ENCODE measurements at regions not wholly inside any gene's neighbourhood (a gene's known extent, or its start where the extent isn't known, plus 50 kb on each side); places are given as distances from the start of the nearest gene placed in this dataset.

GRCh38 chr2:81249152-81249551 is 944.6 kb upstream of the LRRTM1 start:
- no peak overlapping the region for H3K9ac ChIP-seq (ENCODE audit: insufficient read depth in 1 of 2, low read depth in 2 of 2, low read length in 2 of 2)
- CTCF ChIA-PET (ENCODE audit: low intra/inter-chr PET ratio), result no interaction called here
- ATAC-seq (no peak), FAIRE-seq (no peak), DNase-seq (ENCODE audit: extremely low read depth in 1 of 4, low spot score in 3 of 4) (no peak)
- no peaks in the 10 kb centered on the region for H3K79me2 ChIP-seq (ENCODE audit: control insufficient read depth, insufficient read depth, low read length)
- no peak overlapping the region for H3K4me2 ChIP-seq (ENCODE audit: insufficient read depth, low read length)
- POLR2A ChIA-PET, result no interaction called here
- TF ChIP-seq RNF219 (CRISPR knock-in tag; IDR thresholded peaks at IDR 0.05), result no peak
- no peak for TF ChIP-seq SIN3B (IDR thresholded peaks at IDR 0.05; ENCODE audit: low read depth)
- no peak for TF ChIP-seq ZBTB17 (CRISPR knock-in tag; IDR thresholded peaks at IDR 0.05)
- TF ChIP-seq PML (IDR thresholded peaks at IDR 0.05; ENCODE audit: low read length), result no peak
- TF ChIP-seq SIRT6 (IDR thresholded peaks at IDR 0.05; ENCODE audit: low read depth, low read length), result no peak
- no peak for TF ChIP-seq IFI16 (CRISPR knock-in tag; IDR thresholded peaks at IDR 0.05)
- TF ChIP-seq NCOA1 (IDR thresholded peaks at IDR 0.05; ENCODE audit: low read depth), result no peak
- TF ChIP-seq E2F3 (CRISPR knock-in tag; IDR thresholded peaks at IDR 0.05), result no peak
- TF ChIP-seq MAFK (IDR thresholded peaks at IDR 0.05; ENCODE audit: low read length), result no peak
- TF ChIP-seq BHLHE40 (IDR thresholded peaks at IDR 0.05; ENCODE audit: low read length), result no peak
- TF ChIP-seq XRCC3 (IDR thresholded peaks at IDR 0.05), result no peak
- TF ChIP-seq ETV1 (tag; conservative IDR thresholded peaks at IDR 0.05; ENCODE audit: low read depth), result no peak
- no peak for TF ChIP-seq SMAD4 (CRISPR knock-in tag; conservative IDR thresholded peaks at IDR 0.05)
- TF ChIP-seq FOSL1 (tag; conservative IDR thresholded peaks at IDR 0.05), result no peak
- no peak for TF ChIP-seq TFE3 (CRISPR knock-in tag; IDR thresholded peaks at IDR 0.05)
- TF ChIP-seq ZBTB2 (IDR thresholded peaks at IDR 0.05), result no peak
- no peak for TF ChIP-seq ZBED1 (IDR thresholded peaks at IDR 0.05)
- TF ChIP-seq ARID3B (CRISPR knock-in tag; IDR thresholded peaks at IDR 0.05; ENCODE audit: borderline replicate concordance), result no peak
- H3K9me3 ChIP-seq (replicated peaks; ENCODE audit: control insufficient read depth, insufficient read depth, low read depth, low read length), result no peaks in the 10 kb centered on the region
- in situ Hi-C loops (cut with MboI), result no loop called here
- no peaks in the 10 kb centered on the region for H3K27me3 ChIP-seq (ENCODE audit: control insufficient read depth in 2 of 2, insufficient read depth in 2 of 2, low read length in 2 of 2)
- no TSS peak for BruUV-seq (replicated peaks)
- H3K27ac ChIP-seq (ENCODE audit: extremely low read depth, low read depth, low read length), result no peak overlapping the region
- no peaks in the 10 kb centered on the region for H3K9me1 ChIP-seq (ENCODE audit: control insufficient read depth, insufficient read depth, low read length)
- no peak overlapping the region for H2AFZ ChIP-seq (ENCODE audit: low read depth, low read length)
- intact Hi-C loops (cut with micrococcal nuclease), result no loop called here
- no peaks in the 10 kb centered on the region for H3K36me3 ChIP-seq (ENCODE audit: control insufficient read depth, insufficient read depth, low read length)
- H3K4me1 ChIP-seq (replicated peaks in 1 of 2; ENCODE audit: control insufficient read depth in 2 of 2, insufficient read depth in 2 of 2, low read length in 2 of 2), result no peaks in the 10 kb centered on the region
- 0% methylated on average over 1 of the region's 1 CpG for WGBS (ENCODE audit: insufficient coverage, low coverage, missing lambda C conversion rate)
- no peaks in the 10 kb centered on the region for H4K20me1 ChIP-seq (replicated peaks; ENCODE audit: control insufficient read depth, insufficient read depth, low read length)
- no peak overlapping the region for H3K4me3 ChIP-seq
